Astrocyte (in vitro differentiated cells and primary cell): ENCODE measurements at regions not wholly inside any gene's neighbourhood (a gene's known extent, or its start where the extent isn't known, plus 50 kb on each side); places are given as distances from the start of the nearest gene placed in this dataset.
"Not testable (repeated sequence)": the region's sequence is repeated elsewhere in the genome, so short reads cannot be mapped to it uniquely, and the experiment has no call there.

Source experiments
- EZH2 ChIP-seq: IDR thresholded peaks from 2 replicates; pipeline ENCODE4 v1.6.1; 2012; ENCODE audit warnings: mild to moderate bottlenecking, low read length, inconsistent platforms; ENCODE audit not compliant: insufficient read depth
- TF ChIP-seq, protein P1 (sequence below): IDR thresholded peaks from 2 replicates; pipeline ENCODE4 v1.5.1; 2011; ENCODE audit warnings: low read depth, mild to moderate bottlenecking, inconsistent platforms, low read length, moderate library complexity; ENCODE audit not compliant: insufficient read depth

GRCh38 chr2:150114089-150114488, 373.4 kb downstream of the RND3 start:
- TF ChIP-seq, protein P1, sequence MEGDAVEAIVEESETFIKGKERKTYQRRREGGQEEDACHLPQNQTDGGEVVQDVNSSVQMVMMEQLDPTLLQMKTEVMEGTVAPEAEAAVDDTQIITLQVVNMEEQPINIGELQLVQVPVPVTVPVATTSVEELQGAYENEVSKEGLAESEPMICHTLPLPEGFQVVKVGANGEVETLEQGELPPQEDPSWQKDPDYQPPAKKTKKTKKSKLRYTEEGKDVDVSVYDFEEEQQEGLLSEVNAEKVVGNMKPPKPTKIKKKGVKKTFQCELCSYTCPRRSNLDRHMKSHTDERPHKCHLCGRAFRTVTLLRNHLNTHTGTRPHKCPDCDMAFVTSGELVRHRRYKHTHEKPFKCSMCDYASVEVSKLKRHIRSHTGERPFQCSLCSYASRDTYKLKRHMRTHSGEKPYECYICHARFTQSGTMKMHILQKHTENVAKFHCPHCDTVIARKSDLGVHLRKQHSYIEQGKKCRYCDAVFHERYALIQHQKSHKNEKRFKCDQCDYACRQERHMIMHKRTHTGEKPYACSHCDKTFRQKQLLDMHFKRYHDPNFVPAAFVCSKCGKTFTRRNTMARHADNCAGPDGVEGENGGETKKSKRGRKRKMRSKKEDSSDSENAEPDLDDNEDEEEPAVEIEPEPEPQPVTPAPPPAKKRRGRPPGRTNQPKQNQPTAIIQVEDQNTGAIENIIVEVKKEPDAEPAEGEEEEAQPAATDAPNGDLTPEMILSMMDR, result not testable (repeated sequence)
- TF ChIP-seq EZH2, result not testable (repeated sequence)
